ENCODE measurements at regions not wholly inside any gene's neighbourhood (a gene's known extent, or its start where the extent isn't known, plus 50 kb on each side); places are given as distances from the start of the nearest gene placed in this dataset.

DNA sequence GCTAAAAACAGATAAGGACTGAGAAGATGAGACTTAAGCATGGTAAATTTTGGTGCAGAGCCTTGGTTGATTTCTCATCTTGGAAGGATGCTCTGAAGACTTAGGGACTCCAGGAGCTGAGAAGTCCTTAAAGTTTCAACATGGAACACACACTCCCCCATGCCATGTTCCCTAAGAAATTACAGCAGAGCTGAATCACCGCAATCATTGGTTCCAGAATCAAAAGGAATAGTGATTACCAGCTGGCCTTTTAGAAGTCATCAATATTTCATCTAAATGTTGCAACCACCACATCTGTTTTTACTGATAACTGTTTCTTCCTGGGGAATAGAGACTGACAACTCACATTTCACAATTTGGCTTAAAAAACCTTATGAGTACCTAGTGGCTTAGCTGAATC lies 229.3 kb downstream of the MINAR1 start:
- TF ChIP-seq CTCF (IDR thresholded peaks at IDR 0.05) (no peak), POLR2AphosphoS5 (IDR thresholded peaks at IDR 0.05) (no peak)
